Keratinocyte (primary cell): ENCODE measurements at regions not wholly inside any gene's neighbourhood (a gene's known extent, or its start where the extent isn't known, plus 50 kb on each side); places are given as distances from the start of the nearest gene placed in this dataset.
A peak's percentile ranks its signal among the peaks of the same experiment; 100 is the strongest.

Experiments
- DNase-seq: peaks from one replicate; pipeline ENCODE4 v3.0.0-alpha.2; 2011; ENCODE audit warnings: low read depth, missing footprints, low spot score
- FAIRE-seq: peaks from 2 replicates; lab custom pipeline; 2011; peaks lifted over from hg19 to GRCh38; lab: Jason Lieb, UNC
- H2AFZ ChIP-seq: 2 replicates; pipeline ENCODE4 v1.6.0; 2012; ENCODE audit warnings: low read length, control low read depth, inconsistent platforms; ENCODE audit not compliant: control insufficient read depth
- H3K27ac ChIP-seq: 2 replicates; pipeline ENCODE4 v1.5.1; 2011; ENCODE audit warnings: low read length; ENCODE audit not compliant: control insufficient read depth, insufficient read depth
- H3K27me3 ChIP-seq: 3 replicates; pipeline ENCODE4 v1.6.0; 2011; ENCODE audit warnings: low read length; ENCODE audit not compliant: control insufficient read depth, insufficient read depth; ENCODE audit errors: extremely low read depth
- H3K36me3 ChIP-seq, 2 experiments: 2 replicates in 1 of 2; 3 replicates in 1 of 2; pipeline ENCODE4 v1.5.1; 2011; ENCODE audit warnings: low read length in 2 of 2, mild to moderate bottlenecking in 1 of 2; ENCODE audit not compliant: control insufficient read depth in 2 of 2, insufficient read depth in 2 of 2; ENCODE audit errors: extremely low read depth in 1 of 2
- H3K4me1 ChIP-seq: 3 replicates; pipeline ENCODE4 v1.5.1; 2011; ENCODE audit warnings: low read length; ENCODE audit not compliant: control insufficient read depth, insufficient read depth; ENCODE audit errors: extremely low read depth
- H3K4me2 ChIP-seq: 3 replicates; pipeline ENCODE4 v1.6.0; 2011; ENCODE audit warnings: low read depth, low read length; ENCODE audit not compliant: control insufficient read depth, insufficient read depth; ENCODE audit errors: extremely low read depth
- H3K4me3 ChIP-seq, 3 experiments: fragments of 200-600 bp in 1 of 3; sonication (generic) in 1 of 3; 2 replicates in 2 of 3; 3 replicates in 1 of 3; pipeline ENCODE4 v1.5.1; 2011 to 2016; ENCODE audit warnings: low read length in 3 of 3, mild to moderate bottlenecking in 3 of 3, control low read depth in 2 of 3, inconsistent platforms in 1 of 3, low read depth in 1 of 3, mixed read lengths in 1 of 3, mixed run types in 1 of 3, moderate library complexity in 1 of 3; ENCODE audit not compliant: control insufficient read depth in 2 of 3, insufficient read depth in 2 of 3; ENCODE audit errors: extremely low read depth in 1 of 3
- H3K79me2 ChIP-seq: 2 replicates; pipeline ENCODE4 v1.6.0; 2012; ENCODE audit warnings: low read length; ENCODE audit not compliant: control insufficient read depth, insufficient read depth
- H3K9ac ChIP-seq: 3 replicates; pipeline ENCODE4 v1.6.0; 2011; ENCODE audit warnings: low read length; ENCODE audit not compliant: control insufficient read depth, insufficient read depth; ENCODE audit errors: extremely low read depth
- H3K9me1 ChIP-seq: 3 replicates; pipeline ENCODE4 v1.6.0; 2011; ENCODE audit warnings: low read length; ENCODE audit not compliant: control insufficient read depth, insufficient read depth; ENCODE audit errors: extremely low read depth
- H3K9me3 ChIP-seq: 2 replicates; pipeline ENCODE4 v1.5.1; 2012; ENCODE audit warnings: low read depth, low read length; ENCODE audit not compliant: control insufficient read depth
- H4K20me1 ChIP-seq: 3 replicates; pipeline ENCODE4 v1.6.0; 2011; ENCODE audit warnings: low read length; ENCODE audit not compliant: control insufficient read depth, insufficient read depth; ENCODE audit errors: extremely low read depth
- CTCF ChIP-seq, 3 experiments: IDR thresholded peaks in 1 of 3; conservative IDR thresholded peaks in 1 of 3; optimal IDR thresholded peaks in 1 of 3; 2 replicates in 2 of 3; 3 replicates in 1 of 3; pipeline versions ENCODE3 to v1.5.1; 2011; ENCODE audit warnings: low read length in 3 of 3, mild to moderate bottlenecking in 3 of 3, moderate library complexity in 2 of 3, control low read depth in 1 of 3, inconsistent platforms in 1 of 3; ENCODE audit not compliant: insufficient read depth in 2 of 3; ENCODE audit errors: extremely low read depth in 1 of 3
- EZH2 ChIP-seq: IDR thresholded peaks from one replicate; pipeline ENCODE4 v1.6.1; 2012; ENCODE audit warnings: inconsistent platforms, mild to moderate bottlenecking, low read length, moderate library complexity
- dilution Hi-C: fragments of 300-500 bp; cut with MboI; formaldehyde crosslinking; loops from one replicate; pipeline ENCODE4 v1.7.0; 2020; ENCODE audit warnings: low sequenced_read_pairs; ENCODE audit not compliant: extremely low pct_ligation_motif_present

DNA sequence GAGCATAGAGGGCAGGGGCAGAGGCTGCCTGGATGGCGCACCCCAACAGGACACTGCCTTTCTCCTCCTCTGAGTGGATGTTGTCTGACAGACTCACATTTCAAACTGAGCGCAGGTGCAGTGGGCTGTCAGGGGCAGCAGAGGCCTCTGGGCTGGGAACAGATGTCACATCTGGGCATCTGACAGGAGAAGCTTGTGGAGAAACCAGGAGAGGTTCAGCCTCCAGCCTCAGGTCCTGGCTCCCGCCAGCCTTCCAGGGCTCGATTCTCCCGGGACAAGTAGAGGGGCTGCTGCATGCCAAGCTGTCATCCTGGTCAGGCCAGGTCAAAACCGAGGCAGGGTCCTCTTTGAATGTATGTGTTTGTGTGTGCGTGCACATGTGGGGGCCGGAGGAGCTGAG is 67.7 kb upstream of the SDK2 start:
- H3K4me3 ChIP-seq = no peak overlapping the region
- H3K4me1 ChIP-seq = peaks cover 16% of the 10 kb centered on the region
- dilution Hi-C loops = no loop called here
- FAIRE-seq (no peak), DNase-seq (no peak)
- no peak overlapping the region for H3K4me2 ChIP-seq
- no peak for TF ChIP-seq CTCF (optimal IDR thresholded peaks at IDR 0.05 in 1 of 3, IDR thresholded peaks at IDR 0.05 in 1 of 3, conservative IDR thresholded peaks at IDR 0.05 in 1 of 3; ENCODE audit: extremely low read depth in 1 of 3, insufficient read depth in 2 of 3, low read length in 3 of 3)
- no peak for TF ChIP-seq EZH2
- no peak overlapping the region for H2AFZ ChIP-seq
- H3K9me1 ChIP-seq = no peaks in the 10 kb centered on the region
- no peaks in the 10 kb centered on the region for H3K36me3 ChIP-seq
- no peak overlapping the region for H3K27ac ChIP-seq
- H3K9ac ChIP-seq = no peak overlapping the region
- no peaks in the 10 kb centered on the region for H3K9me3 ChIP-seq
- H3K27me3 ChIP-seq = peaks cover 21% of the 10 kb centered on the region
- no peaks in the 10 kb centered on the region for H3K79me2 ChIP-seq
- no peaks in the 10 kb centered on the region for H4K20me1 ChIP-seq

DNA sequence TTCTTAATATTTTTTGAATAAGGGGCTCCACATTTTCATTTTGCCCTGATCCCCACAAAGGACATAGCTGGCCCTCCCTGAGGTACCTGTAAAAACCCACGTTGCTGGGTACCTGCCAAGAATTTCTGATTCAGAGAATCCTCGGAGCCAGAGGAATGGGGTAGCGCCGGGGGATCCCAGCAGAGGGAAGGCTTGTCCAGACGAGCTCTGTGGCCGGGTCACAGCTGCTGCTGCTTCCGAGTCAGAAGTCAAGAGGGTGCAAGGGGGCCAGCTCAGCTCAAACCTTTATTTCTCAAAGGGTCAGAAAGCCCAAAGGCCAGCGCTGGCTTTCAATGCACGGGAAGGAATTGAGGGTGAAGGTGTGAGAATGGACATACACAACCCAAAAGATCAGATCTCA is 68.9 kb upstream of the SDK2 start:
- DNase-seq (no peak), FAIRE-seq (no peak)
- TF ChIP-seq CTCF (optimal IDR thresholded peaks at IDR 0.05 in 1 of 3, IDR thresholded peaks at IDR 0.05 in 1 of 3, conservative IDR thresholded peaks at IDR 0.05 in 1 of 3; ENCODE audit: extremely low read depth in 1 of 3, insufficient read depth in 2 of 3, low read length in 3 of 3) = peak in 1 of 3 experiments; percentile 3
- TF ChIP-seq EZH2 = no peak

More for the DNA sequence above, 68.9 kb upstream of the SDK2 start:
- Histone ChIP-seq H3K4me1 (peaks cover 16% of the 10 kb centered on the region), H3K79me2 (no peaks in the 10 kb centered on the region), H3K4me2 (peak overlapping the region; percentile 36), H3K27me3 (peaks cover 21% of the 10 kb centered on the region), H3K27ac (no peak overlapping the region), H3K9me3 (no peaks in the 10 kb centered on the region), H3K9me1 (no peaks in the 10 kb centered on the region), H3K9ac (no peak overlapping the region), H3K36me3 (no peaks in the 10 kb centered on the region), H3K4me3 (no peak overlapping the region), H2AFZ (no peak overlapping the region), H4K20me1 (no peaks in the 10 kb centered on the region)
- dilution Hi-C loops = no loop called here
